Hematopoietic multipotent progenitor cell treated with erythropoietin and hydrocortisone succinate and interleukin-3 and kit ligand, for 15 days (in vitro differentiated cells): ENCODE measurements at regions not wholly inside any gene's neighbourhood (a gene's known extent, or its start where the extent isn't known, plus 50 kb on each side); places are given as distances from the start of the nearest gene placed in this dataset.
"Not testable (repeated sequence)": the region's sequence is repeated elsewhere in the genome, so short reads cannot be mapped to it uniquely, and the experiment has no call there.

Experiments
- DNase-seq: peaks from one replicate; pipeline ENCODE4 v3.0.0-alpha.2; 2015; ENCODE audit warnings: low spot score

DNA sequence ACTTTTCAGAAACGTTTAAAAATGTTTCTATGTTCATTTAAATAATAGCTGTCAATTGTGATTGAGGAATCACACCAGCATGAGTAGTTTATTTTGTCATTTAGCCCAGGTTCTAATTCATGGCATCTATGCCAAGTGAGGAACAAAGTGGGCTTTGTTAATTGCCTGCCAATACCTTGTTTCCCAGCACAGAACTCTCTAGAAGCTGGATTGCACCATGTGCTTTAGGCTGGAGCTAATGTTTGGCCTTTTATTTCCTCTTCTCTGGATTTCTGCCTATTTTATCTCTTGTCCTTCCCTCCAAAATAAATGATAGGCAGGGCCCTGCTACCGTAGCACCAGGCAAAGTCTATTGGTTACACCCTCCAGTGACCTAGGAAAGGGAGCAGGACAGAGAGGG lies 109.9 kb upstream of the ITGB1 start:
- DNase-seq: no peak

- DNase-seq: no peak
Measured at GRCh38 chr10:33067481-33067880, 109.5 kb upstream of the ITGB1 start.

DNA sequence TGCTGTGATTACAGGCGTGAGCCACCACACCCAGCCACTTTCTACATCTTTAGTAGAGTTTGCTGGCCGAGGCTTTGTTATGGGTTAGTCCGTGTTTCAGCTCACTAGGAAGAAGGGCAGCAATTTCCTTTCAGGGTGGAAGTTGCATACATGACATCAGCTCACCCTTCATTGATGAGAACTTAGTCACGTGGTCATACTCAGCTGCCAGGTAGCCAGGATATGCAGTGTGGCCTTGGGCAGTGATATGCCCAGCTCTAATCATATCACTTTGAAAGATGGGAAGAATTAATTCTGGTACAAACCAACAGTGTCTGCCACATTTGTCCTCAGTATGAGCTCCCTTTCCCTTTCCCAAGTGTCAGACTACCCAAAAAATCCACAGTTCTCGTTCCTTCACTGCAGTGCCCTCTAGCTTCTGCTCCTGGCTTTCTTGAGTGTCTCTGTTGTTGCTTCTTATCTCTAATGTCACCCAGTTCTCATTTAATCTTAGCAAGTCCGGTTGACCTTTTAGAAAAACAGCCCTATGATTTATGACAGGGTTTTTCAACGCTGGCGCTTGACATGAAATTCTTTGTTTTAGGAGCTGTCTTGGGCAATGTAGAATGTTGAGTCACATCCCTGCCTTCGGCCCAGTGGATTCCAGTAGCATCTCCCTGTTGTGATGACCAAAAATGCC lies 108.7 kb upstream of the ITGB1 start:
- DNase-seq: no peak

DNA sequence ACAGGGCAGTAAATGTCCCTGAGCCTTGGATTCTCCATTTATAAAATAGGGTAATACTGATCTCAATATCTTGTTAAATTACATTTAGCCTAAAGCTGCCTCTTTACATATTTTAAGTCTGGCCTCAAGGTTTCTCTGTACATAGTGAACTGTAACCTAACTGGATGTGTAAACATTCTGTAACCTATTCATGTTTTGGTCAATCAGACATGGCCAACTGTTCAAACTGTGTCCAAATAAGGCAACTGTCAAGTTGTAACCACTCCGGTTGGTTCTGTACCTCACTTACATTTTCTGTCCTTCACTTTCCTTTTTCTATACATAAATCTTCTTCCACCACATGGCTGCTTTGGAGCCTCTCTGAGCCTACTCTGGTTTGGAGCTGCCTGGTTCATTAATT lies 107.1 kb upstream of the ITGB1 start:
- DNase-seq: no peak

- no peak for DNase-seq
Measured at GRCh38 chr10:33064706-33065105, 106.7 kb upstream of the ITGB1 start.

DNA sequence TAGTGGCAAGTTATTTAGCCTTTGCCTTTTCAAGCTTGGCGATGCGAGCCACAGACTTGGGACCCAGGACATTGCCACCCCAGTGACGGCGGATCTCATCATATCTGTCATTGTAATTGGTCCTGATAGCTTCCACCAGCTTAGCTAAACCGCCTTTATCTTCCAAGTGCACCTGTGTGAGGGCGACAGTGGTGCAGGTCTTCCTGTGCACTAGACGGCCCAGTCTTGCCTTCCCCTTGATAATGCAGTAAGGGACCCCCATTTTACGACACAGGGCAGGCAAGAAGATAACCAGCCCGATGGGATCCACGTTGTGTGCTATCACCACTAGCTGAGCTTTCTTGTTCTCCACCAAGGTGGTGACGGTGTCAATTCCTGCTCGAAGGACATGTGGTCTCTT lies 99.6 kb upstream of the ITGB1 start:
- DNase-seq: no peak

- DNase-seq: no peak
Measured at GRCh38 chr10:33056828-33057596, 99.0 kb upstream of the ITGB1 start.

- no peak for DNase-seq
Measured at GRCh38 chr10:33055625-33056024, 97.6 kb upstream of the ITGB1 start.

DNA sequence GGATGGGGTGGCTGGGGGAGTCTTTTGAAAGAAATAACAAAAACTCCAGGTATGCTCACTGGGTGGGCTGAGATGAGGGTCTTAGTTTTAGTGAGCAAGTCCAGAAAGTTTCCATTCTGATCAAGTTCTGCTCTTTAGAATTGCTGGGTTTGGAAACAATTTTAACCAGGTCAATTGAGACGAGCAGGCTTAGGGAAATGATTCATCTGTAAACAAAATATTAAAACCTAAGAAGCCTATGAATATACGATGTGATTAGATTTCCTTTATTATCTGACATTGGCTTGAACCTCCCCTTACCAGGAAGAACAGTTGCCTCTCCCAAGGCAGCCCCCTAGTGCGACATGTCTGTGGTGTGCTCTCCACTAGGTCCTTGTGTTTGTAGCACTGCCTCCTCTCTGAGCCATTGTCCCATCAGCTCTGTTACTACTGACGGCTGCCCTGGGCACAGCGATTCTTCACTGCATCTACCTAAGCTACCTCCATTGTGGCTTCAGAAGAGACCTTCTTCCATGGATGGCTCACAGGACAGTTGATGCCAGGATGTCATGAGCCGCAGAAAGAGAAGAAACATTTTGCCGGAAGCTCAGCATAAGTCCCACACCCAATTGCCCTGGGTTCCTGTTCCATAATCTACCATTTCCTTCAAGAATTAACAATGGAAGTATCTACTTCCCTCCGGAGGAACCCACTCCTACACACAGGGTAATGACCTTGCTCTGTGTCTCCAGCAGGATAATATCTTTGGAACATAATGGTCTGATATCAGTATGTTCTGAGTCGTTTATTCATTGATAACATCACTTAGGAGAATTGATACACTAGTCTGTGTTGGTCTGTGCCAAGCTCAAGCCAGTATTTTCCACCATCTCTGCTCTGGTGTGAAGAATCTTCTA lies 95.1 kb upstream of the ITGB1 start:
- DNase-seq: no peak

DNA sequence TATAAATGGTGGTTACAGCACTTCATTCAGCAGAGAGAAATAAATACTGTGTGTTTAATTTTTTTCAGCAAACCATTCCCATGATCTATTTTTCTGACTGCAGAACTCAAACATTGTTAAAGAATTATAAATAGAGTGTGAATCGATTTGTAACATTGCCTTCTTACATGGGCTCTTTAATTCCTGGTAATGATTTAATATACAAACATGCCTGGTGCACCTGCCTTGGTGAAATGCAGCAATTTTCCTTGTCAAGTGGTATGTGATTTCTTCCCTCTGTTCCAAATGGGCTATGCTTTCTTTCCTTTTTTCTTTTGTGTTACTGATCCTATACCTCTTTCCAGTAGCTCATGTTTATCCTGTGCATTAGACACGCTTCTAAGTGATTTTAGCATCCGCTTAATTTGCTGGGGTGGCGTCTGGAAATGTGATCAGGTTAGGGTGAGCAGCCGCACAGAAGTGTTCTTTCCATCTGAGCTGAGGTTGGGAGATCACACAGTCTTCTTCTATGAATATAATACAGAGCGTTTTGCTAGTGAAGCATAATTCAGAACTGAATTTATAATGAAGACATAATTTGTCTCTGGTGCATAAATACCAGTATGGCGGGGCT lies 94.3 kb upstream of the ITGB1 start:
- no peak for DNase-seq

- not testable (repeated sequence) for DNase-seq
Measured at GRCh38 chr10:33049963-33050920, 92.2 kb upstream of the ITGB1 start.

DNA sequence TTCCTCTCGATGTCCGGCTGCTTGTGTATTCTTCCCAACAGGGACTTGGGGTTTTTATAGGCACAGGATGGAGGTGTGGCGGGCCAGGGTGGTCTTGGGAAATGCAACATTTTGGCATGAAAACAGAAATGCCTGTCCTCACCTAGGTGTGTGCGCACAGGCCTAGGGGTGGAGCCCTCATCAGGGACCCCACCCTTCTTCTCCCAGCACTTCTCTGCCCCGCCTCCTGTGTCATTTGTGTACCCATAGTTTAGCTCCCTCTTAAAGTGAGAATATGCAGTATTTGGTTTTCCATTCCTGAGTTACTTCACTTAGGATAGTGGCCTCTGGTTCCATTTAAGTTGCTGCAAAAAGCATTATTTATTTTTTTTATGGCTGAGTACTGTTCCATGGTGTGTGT lies 90.2 kb upstream of the ITGB1 start:
- no peak for DNase-seq

- no peak for DNase-seq
Measured at GRCh38 chr10:33047655-33048054, 89.6 kb upstream of the ITGB1 start.

DNA sequence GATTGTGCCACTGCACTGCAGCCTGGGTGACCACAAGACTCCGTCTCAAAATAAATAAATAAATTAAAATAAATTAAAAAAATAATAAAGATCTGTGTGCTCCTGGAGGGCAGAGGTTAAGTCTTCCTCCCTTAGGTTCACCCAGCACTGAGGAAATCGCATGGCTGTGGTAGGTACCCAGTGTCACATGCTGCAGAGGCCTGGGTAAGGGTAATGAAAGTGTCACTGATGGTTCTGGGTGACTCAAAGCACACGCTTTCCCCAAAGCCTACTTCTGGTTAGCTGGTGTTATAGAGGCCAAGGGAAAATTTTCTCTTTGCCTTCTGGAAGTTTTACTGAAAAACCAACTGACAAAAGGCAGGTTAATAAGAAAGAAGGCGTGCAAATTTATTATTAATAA lies 88.8 kb upstream of the ITGB1 start:
- DNase-seq: no peak

GRCh38 chr10:33045421-33045820 lies 87.4 kb upstream of the ITGB1 start:
- DNase-seq: no peak

DNA sequence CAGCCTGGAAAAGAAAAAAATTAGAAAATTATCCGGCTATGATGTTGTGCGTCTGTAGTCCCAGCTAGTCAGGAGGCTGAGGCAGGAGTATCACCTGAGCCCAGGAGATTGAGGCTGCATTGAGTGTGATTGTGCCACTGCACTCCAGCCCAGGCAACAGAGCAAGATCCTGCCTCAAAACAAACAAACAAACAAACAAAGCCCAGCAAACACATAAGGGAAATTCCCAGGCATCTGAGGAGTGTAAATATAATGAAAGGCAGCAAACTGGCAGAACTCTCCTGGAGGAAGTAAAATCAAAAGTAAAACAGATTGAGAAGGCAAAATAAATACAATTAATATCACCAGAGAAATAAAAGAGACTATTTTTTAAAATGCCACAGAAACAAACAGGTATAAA lies 84.5 kb upstream of the ITGB1 start:
- no peak for DNase-seq

DNA sequence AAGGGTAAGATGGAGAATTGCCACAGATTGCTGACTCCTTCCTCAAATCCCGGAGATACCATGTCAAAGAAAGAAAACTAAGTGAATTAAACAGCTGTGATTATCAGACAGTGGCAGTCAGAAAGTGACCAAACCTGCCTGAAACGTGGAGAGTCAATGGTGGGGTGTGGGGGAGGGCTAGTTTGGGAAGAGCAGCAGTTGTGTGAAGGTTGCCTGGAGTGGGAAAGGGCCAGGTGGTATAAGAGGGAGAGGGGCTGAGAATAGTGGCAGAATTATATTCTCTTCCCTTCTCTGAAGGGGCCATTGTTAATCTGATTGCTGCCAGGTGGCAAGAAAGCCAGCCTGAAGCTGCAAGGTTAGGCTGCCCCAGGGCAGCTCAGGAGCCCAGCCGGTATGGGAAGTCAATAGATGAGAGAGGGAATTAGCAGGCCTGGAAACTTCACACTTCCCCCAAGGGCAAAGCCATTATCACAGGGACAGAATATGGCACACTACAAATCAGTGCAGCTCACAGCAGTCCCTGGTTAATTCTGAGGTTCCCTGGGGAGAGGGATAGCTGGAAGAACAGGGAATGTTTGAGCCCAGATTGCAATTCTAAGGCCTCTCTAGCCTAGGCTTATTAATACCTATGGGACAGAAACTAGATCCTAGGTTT lies 83.9 kb upstream of the ITGB1 start:
- no peak for DNase-seq

- DNase-seq: no peak
Measured at GRCh38 chr10:33040436-33040835, 82.4 kb upstream of the ITGB1 start.

- no peak for DNase-seq
Measured at GRCh38 chr10:33039181-33039580, 81.2 kb upstream of the ITGB1 start.

- DNase-seq: no peak
Measured at GRCh38 chr10:33038672-33039071, 80.6 kb upstream of the ITGB1 start.

DNA sequence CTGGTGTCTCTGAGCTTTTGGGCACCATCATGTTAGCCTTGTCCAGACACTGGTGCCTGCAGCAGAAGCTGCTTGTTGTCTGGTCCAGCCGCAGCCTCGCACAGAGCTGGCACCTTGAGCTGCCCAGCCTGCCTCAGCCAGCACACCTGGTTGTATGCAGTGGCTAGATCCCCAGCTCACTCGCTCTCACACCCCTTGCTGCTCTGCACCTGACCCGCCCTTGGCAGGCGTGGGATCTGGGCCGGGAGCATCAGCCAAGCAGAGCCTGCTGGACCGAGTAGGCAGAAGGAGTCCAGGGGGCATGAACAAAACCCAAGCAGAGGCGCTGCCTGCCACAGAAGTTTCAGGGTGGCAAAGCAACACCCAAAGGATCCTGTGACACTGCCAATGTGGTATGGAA lies 79.7 kb upstream of the ITGB1 start:
- DNase-seq: no peak
